ENCODE measurements at regions not wholly inside any gene's neighbourhood (a gene's known extent, or its start where the extent isn't known, plus 50 kb on each side); places are given as distances from the start of the nearest gene placed in this dataset.
A peak's percentile ranks its signal among the peaks of the same experiment; 100 is the strongest.

- DNase-seq: no peak
Observed at GRCh38 chr5:146940295-146940694, 61.7 kb upstream of the PPP2R2B start.

GRCh38 chr5:146944019-146944418, 65.5 kb upstream of the PPP2R2B start:
- no peak for DNase-seq

- DNase-seq: no peak
Observed at GRCh38 chr5:146944764-146945616, 66.4 kb upstream of the PPP2R2B start.

- no peak for DNase-seq
Observed at GRCh38 chr5:146945617-146946084, 67.1 kb upstream of the PPP2R2B start.

GRCh38 chr5:146947181-146947941, 68.8 kb upstream of the PPP2R2B start:
- DNase-seq: no peak

- no peak for DNase-seq
Observed at GRCh38 chr5:146948666-146949065, 70.1 kb upstream of the PPP2R2B start.

- no peak for DNase-seq
Observed at GRCh38 chr5:146952168-146952567, 73.6 kb upstream of the PPP2R2B start.

GRCh38 chr5:146956217-146956616, 77.7 kb upstream of the PPP2R2B start:
- no peak for DNase-seq

- DNase-seq: no peak
Observed at GRCh38 chr5:146959360-146959759, 80.8 kb upstream of the PPP2R2B start.

GRCh38 chr5:146962801-146963355, 84.3 kb upstream of the PPP2R2B start:
- DNase-seq: no peak

- DNase-seq: peak; percentile 82
Observed at GRCh38 chr5:146965761-146966659, 87.5 kb upstream of the PPP2R2B start.

- DNase-seq: no peak
Observed at GRCh38 chr5:146967646-146968045, 89.1 kb upstream of the PPP2R2B start.

- DNase-seq: no peak
Observed at GRCh38 chr5:146971401-146971800, 92.8 kb upstream of the PPP2R2B start.

GRCh38 chr5:146986469-146986868, 107.9 kb upstream of the PPP2R2B start:
- DNase-seq: no peak

GRCh38 chr5:146993876-146994530, 115.4 kb upstream of the PPP2R2B start:
- no peak for DNase-seq

GRCh38 chr5:146995878-146996277, 117.3 kb upstream of the PPP2R2B start:
- DNase-seq: no peak

GRCh38 chr5:147015405-147015804, 136.8 kb upstream of the PPP2R2B start:
- DNase-seq: no peak

GRCh38 chr5:147017191-147017590, 138.6 kb upstream of the PPP2R2B start:
- DNase-seq: no peak

- DNase-seq: no peak
Observed at GRCh38 chr5:147017621-147018020, 139.1 kb upstream of the PPP2R2B start.

- no peak for DNase-seq
Observed at GRCh38 chr5:147018812-147019211, 140.3 kb upstream of the PPP2R2B start.

- DNase-seq: no peak
Observed at GRCh38 chr5:147036691-147037245, 158.2 kb upstream of the PPP2R2B start.

All from NCI-H2227 treated with DMSO at 0.1 percent for 48 hours (cell line).